Activated T-cell treated with anti-CD3 and anti-CD28 coated beads, Interleukin-2, amount 50 U/mL, for 72 hours (primary cell): ENCODE measurements at regions not wholly inside any gene's neighbourhood (a gene's known extent, or its start where the extent isn't known, plus 50 kb on each side); places are given as distances from the start of the nearest gene placed in this dataset.
A peak's percentile ranks its signal among the peaks of the same experiment; 100 is the strongest.

Source experiments
- ATAC-seq, 2 donors: fragments of 150-1000 bp; cut with Tn5 transposase; replicated peaks in 1 of 2; 2 replicates each; pipeline ENCODE4 v1.10.0; 2021; ENCODE audit warnings: moderate library complexity in 2 of 2, mild to moderate bottlenecking in 1 of 2
- DNase-seq, 2 donors: peaks; one replicate each; pipeline ENCODE4 v3.0.0; 2021 to 2022; ENCODE audit warnings: mixed read lengths in 1 of 2
- H3K27ac Mint-ChIP-seq: one replicate; pipeline ENCODE4 v1.8.0; 2022; ENCODE audit warnings: mild to moderate bottlenecking, moderate library complexity, mixed read lengths
- H3K27me3 Mint-ChIP-seq: one replicate; pipeline ENCODE4 v1.8.0; 2022; ENCODE audit warnings: low read depth, mixed read lengths
- H3K36me3 Mint-ChIP-seq, 2 donors: one replicate each; pipeline ENCODE4 v1.8.0; 2022; ENCODE audit warnings: mixed read lengths in 2 of 2, mild to moderate bottlenecking in 1 of 2; ENCODE audit not compliant: insufficient read depth in 2 of 2
- H3K4me1 Mint-ChIP-seq: one replicate; pipeline ENCODE4 v1.8.0; 2022; ENCODE audit warnings: low read depth, mixed read lengths
- H3K4me3 Mint-ChIP-seq, 2 donors: one replicate each; pipeline ENCODE4 v1.8.0; 2022; ENCODE audit warnings: mild to moderate bottlenecking in 2 of 2, mixed read lengths in 2 of 2, moderate library complexity in 2 of 2
- H3K9me3 Mint-ChIP-seq, 2 donors: one replicate each; pipeline ENCODE4 v1.8.0; 2022; ENCODE audit warnings: mixed read lengths in 2 of 2

DNA sequence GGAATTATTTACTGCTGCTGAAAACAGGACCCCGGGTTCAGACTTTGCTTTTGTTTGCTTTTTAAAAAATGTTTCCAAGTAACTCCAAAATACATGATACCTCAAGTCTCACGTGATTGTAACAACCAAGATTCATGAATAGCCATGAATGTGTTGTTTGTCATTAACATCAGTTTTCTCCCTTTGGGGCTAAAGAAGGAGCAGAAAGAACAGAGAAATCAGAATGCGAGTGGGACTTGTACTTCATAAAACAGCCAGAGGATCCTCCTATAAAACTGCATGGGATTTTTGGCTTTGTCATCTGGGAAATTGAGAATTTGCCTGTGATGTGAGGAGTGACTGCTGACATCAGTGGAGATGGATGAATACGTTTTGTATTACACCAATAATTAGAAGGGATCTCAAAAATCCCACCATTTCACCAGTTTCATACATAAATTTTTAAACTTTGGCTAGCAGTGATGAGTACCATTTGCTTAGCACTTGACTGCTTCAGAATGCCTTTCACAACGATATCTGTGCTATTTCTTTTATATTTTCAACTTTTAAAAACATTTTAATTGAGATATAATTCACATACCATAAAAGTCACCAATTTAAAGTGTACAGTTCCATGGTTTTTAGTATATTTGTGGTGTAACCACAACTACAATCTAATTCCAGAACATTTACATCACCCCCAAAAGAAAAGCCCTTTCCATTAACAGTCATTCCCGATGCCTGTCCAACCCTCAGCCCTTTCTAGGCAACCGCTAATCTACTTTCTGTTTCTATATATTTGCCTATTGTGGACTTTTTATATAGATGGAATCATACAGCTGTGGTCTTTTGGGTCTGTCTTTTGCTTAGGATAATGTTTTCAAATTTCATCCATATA, 126.9 kb upstream of the ANKRD55 start:
- peaks cover 6% of the 10 kb centered on the region in 2 donors for H3K9me3 Mint-ChIP-seq

DNA sequence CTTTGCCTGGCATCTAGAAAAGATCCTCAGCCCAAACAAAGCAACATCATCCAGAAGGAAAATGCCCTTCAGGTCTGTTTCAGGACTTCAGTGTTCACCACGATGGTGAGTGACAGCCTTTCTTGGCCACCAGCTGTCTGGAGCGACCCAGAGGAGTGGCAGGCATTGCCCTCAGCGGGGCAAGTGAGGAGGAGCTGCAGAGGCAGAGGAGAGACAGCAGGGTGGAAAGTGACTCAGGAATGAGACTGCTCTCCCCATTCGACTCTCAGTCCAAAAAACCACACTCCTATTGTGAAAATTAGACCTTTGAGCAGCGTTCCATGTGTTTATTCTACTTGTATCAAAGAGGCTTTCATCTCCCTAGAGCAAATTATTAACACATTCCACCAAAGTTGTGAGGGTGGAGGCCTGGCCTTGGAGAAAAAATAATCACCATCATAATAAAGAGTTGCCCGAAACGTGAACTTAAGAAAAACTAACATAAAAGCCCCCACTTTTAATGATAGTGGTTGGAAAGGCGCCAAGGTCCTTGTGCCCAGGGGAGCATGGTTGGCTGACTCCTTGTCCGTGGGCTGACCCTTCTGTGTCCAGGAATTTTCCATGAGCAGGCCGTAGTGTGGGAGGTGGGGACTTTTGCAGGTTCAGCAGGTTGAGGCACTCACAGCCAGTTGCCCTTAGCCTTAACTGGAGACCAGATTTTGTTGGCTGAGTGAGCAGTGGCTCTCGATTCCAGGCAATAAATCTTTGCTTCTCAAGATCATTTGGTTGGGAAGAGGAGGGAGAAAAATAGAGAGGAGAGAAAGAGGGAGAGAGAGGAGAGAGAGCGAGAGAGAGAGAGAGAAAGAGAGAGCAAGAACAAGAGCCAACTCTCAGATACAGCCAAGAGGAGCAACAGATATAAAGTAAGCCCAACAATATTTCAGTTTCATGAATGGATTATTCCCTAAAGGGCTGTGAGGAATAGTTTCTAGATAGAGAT, 125.9 kb upstream of the ANKRD55 start:
- DNase-seq (no peak), ATAC-seq (no peak)
- no peak overlapping the region for H3K4me3 Mint-ChIP-seq
- peaks cover 18% of the 10 kb centered on the region for H3K4me1 Mint-ChIP-seq
- peaks cover under 1 to 3% of the 10 kb centered on the region in 2 donors for H3K36me3 Mint-ChIP-seq
- H3K9me3 Mint-ChIP-seq, result peaks cover 3 to 4% of the 10 kb centered on the region in 2 donors
- no peaks in the 10 kb centered on the region for H3K27me3 Mint-ChIP-seq
- H3K27ac Mint-ChIP-seq, result no peak overlapping the region

More for the DNA sequence above, 126.9 kb upstream of the ANKRD55 start:
- H3K36me3 Mint-ChIP-seq, result peaks cover 3% of the 10 kb centered on the region in 2 donors
- H3K27ac Mint-ChIP-seq, result no peak overlapping the region
- no peaks in the 10 kb centered on the region for H3K27me3 Mint-ChIP-seq
- DNase-seq (no peak), ATAC-seq (no peak)
- no peak overlapping the region for H3K4me3 Mint-ChIP-seq
- H3K4me1 Mint-ChIP-seq, result peaks cover 13% of the 10 kb centered on the region

DNA sequence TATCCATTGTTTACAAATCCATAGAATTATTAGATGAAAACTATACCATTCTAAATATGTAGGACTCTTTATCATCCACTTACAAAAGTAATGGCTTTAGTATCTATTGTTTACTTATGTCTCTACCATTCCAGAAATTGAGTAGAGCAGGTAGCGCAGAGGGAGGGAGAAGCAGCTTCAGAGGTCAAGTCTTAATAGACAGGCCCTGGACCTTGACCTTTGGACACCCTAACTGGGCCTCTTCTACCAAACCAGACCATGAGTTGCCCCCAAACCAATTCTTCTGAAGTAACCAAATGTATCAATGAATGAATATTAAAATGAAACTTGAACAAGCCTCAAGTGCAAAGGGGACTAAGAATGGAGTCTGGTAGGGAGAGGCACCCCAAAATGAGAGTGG, 124.9 kb upstream of the ANKRD55 start:
- ATAC-seq (no peak), DNase-seq (no peak)
- H3K36me3 Mint-ChIP-seq, result peaks cover 0 to 3% of the 10 kb centered on the region in 2 donors
- no peak overlapping the region for H3K27ac Mint-ChIP-seq
- no peaks in the 10 kb centered on the region for H3K27me3 Mint-ChIP-seq
- peaks cover 1 to 2% of the 10 kb centered on the region in 2 donors for H3K9me3 Mint-ChIP-seq
- no peak overlapping the region for H3K4me3 Mint-ChIP-seq
- H3K4me1 Mint-ChIP-seq, result peaks cover 27% of the 10 kb centered on the region

DNA sequence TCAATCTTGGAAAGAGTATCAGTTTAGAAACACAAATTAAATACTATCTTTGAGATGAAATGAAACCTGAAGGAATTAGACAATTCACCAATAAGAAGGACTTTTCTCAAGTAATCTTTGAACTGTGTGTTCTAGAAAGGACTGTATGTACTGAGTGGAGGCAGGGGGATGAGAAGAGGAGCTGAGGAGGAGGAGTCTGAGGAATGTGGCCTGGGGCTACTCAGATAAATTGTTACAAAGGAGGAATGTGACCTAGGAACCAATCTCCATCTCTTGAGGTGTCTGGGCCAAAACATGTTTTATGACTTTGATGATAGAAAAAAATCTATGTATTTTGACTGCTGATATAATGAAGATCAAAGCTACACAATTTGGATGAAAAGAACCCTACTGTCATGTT, 124.3 kb upstream of the ANKRD55 start:
- peaks cover 33% of the 10 kb centered on the region for H3K4me1 Mint-ChIP-seq

DNA sequence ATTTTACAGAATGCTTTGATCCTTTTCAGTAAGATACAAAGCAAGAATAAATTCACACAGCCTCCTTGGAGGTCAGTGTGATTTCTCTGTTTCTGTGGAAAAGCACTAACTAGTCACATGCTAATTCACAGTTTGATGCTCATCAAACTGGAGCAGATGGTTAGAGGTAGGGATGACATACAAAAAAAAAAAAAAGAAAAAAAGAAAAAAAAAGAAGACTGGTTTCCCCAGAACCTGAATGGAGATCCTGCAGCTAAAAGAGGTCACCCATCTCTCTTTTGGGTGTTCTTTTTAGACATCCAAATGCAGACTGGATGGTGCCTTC, 123.7 kb upstream of the ANKRD55 start:
- ATAC-seq, result no peak
- DNase-seq, result no peak
- Mint-ChIP-seq H3K36me3 (peaks cover 0 to 3% of the 10 kb centered on the region in 2 donors), H3K4me3 (no peak overlapping the region), H3K4me1 (peaks cover 40% of the 10 kb centered on the region), H3K27ac (no peak overlapping the region), H3K27me3 (no peaks in the 10 kb centered on the region), H3K9me3 (peaks cover 0 to 1% of the 10 kb centered on the region in 2 donors)

More for the DNA sequence above, 124.3 kb upstream of the ANKRD55 start:
- Mint-ChIP-seq H3K36me3 (peaks cover 0 to 3% of the 10 kb centered on the region in 2 donors), H3K27ac (no peak overlapping the region), H3K27me3 (no peaks in the 10 kb centered on the region), H3K9me3 (peaks cover 0 to 1% of the 10 kb centered on the region in 2 donors), H3K4me3 (no peak overlapping the region)
- DNase-seq (no peak), ATAC-seq (no peak)

DNA sequence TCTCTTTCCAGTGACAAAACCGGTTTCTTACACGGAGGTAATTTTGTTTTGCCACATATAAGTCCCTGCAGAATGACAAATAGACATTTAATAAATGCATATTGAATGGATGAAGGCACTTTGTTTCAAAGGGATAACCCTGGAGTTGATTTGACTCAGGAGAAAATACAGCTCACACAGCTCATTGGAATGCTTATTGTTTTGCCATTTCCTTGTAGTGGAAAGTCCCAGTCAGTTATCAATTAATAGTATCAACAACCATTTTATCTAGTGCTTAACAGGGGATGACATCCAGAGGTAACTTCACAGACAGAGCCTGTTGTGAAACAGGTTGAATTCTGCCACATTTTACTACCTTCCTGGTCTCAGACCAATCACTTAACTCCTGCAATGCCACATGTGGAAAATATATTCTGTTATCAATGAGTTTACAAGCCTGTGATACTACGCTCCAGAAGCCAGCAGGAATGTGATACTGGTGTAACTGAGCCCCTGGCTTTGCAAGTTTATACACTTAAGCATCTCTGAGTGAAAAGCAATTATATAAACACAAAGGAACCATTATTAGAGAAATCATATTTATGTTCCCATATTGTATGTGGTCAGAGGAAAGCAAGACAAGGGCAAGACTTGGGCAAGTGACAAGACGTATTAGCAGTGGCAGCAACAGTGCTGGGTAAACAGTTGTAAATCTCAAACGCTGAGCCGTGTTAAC, 123.1 kb upstream of the ANKRD55 start:
- Mint-ChIP-seq H3K4me1 (peaks cover 42% of the 10 kb centered on the region), H3K36me3 (peaks cover 0 to 3% of the 10 kb centered on the region in 2 donors), H3K9me3 (peaks cover 0 to 1% of the 10 kb centered on the region in 2 donors), H3K27ac (no peak overlapping the region), H3K27me3 (no peaks in the 10 kb centered on the region), H3K4me3 (no peak overlapping the region)
- ATAC-seq, result no peak
- no peak for DNase-seq

DNA sequence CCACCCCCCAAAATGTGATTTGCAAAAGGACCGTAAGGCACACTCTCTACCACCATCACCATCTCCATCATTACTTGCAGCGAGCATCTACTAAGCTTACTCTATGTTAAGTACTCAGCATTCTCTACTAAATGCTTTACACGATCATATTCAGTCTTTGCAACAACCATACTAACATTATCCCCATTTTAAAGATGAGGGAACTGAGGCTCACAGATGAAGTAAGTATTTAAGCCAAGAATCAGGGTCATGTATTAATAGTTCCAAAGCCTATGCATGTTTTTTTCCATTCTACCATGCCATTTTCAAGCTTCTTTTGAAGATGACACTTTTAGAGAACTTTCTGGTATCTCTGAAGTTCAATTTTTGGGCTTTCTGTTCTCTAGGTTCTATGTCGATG, 121.7 kb upstream of the ANKRD55 start:
- H3K27me3 Mint-ChIP-seq, result no peaks in the 10 kb centered on the region
- H3K4me1 Mint-ChIP-seq, result peaks cover 47% of the 10 kb centered on the region
- peaks cover 0 to 1% of the 10 kb centered on the region in 2 donors for H3K9me3 Mint-ChIP-seq
- no peak overlapping the region for H3K4me3 Mint-ChIP-seq
- DNase-seq (no peak), ATAC-seq (no peak)
- peaks cover 0 to 3% of the 10 kb centered on the region in 2 donors for H3K36me3 Mint-ChIP-seq
- H3K27ac Mint-ChIP-seq, result no peak overlapping the region

DNA sequence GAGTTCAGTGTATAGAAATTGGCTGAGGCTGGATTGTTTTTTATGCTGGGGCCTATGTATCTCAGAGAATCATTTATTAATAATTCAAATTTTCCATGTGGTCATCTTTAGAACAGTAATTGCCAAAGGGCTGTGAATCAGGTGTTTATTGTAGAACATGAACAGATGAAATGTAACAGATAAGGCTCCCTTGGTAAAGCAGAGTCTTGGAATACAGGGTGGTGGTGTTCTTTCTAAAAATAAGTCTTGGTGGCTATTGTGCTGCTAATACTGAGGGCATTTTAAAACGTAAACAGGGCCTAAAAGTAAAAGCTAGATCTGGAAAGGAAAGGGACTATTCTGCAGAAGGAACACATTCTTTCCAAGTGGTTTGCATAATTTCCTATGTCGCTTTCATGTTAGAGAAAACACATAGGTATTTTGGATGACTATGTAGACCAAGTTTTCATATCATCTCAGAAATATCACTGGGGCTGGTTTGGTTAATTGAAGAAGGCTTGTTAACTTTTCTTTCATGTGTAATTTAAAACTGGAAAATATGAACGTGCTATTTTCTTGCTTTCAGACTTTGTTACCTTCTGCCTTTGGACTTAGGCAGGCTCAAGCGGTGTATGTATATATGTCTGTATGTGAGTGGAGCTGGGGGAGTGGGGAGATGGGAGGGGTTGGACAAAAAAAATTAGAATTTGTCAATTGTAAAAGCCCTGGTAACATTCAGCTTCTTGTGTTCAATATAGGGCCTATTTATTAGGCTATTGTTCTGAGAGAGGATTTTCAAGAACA, 119.9 kb upstream of the ANKRD55 start:
- H3K27me3 Mint-ChIP-seq, result no peaks in the 10 kb centered on the region
- no peaks in the 10 kb centered on the region for H3K36me3 Mint-ChIP-seq
- H3K27ac Mint-ChIP-seq, result peak overlapping the region; percentile 64
- peak overlapping the region in 1 of 2 donors; percentile 21 for H3K4me3 Mint-ChIP-seq
- H3K4me1 Mint-ChIP-seq, result peaks cover 51% of the 10 kb centered on the region
- peak in 1 of 2 donors; percentile 29 for ATAC-seq
- H3K9me3 Mint-ChIP-seq, result peaks cover 0 to 1% of the 10 kb centered on the region in 2 donors
- no peak for DNase-seq

DNA sequence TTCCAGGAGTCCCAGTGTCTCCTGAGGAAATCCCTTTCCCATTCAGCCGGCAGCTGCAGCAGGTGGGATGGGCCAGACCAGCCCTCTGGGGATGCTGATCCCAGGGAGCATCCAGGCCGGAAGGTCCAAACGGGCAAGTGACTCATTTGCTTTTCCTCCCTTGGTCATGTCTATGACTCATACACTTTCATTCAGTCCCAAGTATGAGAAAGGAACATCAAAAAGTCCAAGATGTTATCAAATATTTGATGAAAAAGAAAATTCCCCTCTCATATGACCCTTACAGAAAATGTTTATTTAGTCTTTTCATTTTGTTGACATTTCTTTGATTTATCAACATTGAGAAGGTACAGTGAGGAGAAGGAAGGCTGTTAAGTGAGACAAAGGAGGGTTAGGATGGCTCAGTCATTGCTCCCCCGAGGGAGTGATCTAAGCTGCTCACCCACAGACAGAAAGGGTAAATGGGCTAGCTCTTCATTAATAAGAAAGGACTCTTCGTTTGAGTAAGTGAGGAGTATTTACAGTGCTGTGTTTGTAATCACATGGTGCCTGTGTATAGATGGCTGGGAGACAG, 117.6 kb upstream of the ANKRD55 start:
- H3K9me3 Mint-ChIP-seq, result no peaks in the 10 kb centered on the region

DNA sequence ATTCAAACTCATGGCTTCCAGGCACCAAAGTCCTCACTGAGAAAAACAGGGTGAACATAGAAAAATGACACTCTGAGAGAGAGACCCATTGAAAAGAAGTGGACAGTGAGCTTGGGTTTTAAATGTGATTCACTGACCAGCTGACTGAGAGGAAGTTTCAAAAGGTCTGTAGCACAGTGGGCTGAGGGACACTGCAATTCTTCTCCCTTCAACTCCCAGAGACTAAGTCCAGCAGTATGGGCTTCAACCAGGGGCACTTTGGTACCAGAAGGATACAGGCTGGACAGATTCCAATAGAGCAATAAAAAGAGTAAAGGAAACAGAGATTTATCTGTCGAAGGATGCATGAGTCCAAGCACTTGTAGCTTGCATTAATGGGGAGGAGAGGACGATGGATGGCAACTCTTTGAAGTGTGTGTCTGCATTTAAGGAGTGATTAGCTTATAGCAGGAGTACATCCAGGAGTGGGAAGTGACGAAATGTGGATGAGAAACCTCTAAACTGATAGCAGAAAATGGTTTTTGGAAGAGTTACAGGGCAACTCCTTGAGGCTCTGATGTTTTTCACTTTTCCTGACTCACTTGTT, 117.0 kb upstream of the ANKRD55 start:
- no peak for ATAC-seq
- no peak for DNase-seq
- no peak overlapping the region for H3K27ac Mint-ChIP-seq
- H3K9me3 Mint-ChIP-seq, result no peaks in the 10 kb centered on the region
- H3K27me3 Mint-ChIP-seq, result no peaks in the 10 kb centered on the region
- H3K4me3 Mint-ChIP-seq, result no peak overlapping the region
- H3K36me3 Mint-ChIP-seq, result no peaks in the 10 kb centered on the region
- peaks cover 51% of the 10 kb centered on the region for H3K4me1 Mint-ChIP-seq

More for the DNA sequence above, 117.6 kb upstream of the ANKRD55 start:
- DNase-seq (no peak), ATAC-seq (peak; percentile 25 to 30)
- Mint-ChIP-seq H3K27ac (no peak overlapping the region), H3K4me1 (peaks cover 51% of the 10 kb centered on the region), H3K4me3 (no peak overlapping the region), H3K36me3 (no peaks in the 10 kb centered on the region), H3K27me3 (no peaks in the 10 kb centered on the region)

DNA sequence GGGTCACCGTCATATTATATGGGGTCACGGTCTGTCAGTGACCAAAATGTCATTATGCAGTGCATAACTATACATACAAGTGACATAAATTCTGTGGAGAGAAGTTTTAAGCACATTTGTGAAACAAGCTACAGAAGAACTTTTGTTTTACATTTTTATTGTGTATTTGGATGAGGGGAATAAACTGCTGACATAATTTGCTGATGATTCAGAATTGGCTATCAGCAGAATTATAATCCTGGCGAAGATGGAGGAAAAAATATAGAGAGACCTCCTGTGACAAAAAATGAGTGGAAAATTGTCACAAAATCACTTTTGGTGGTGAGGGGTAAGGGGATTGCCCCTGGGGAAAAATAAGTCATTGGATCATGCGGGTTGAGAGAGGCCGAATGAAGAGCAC, 116.3 kb upstream of the ANKRD55 start:
- Mint-ChIP-seq H3K4me1 (peaks cover 53% of the 10 kb centered on the region), H3K27ac (no peak overlapping the region), H3K27me3 (no peaks in the 10 kb centered on the region), H3K36me3 (no peaks in the 10 kb centered on the region), H3K9me3 (no peaks in the 10 kb centered on the region), H3K4me3 (no peak overlapping the region)
- DNase-seq (no peak), ATAC-seq (no peak)
